HG03571 (cell line): ENCODE measurements at regions not wholly inside any gene's neighbourhood (a gene's known extent, or its start where the extent isn't known, plus 50 kb on each side); places are given as distances from the start of the nearest gene placed in this dataset.
"Not testable (repeated sequence)": the region's sequence is repeated elsewhere in the genome, so short reads cannot be mapped to it uniquely, and the experiment has no call there.

Source experiments
- ATAC-seq: cut with Tn5 transposase; IDR thresholded peaks from one replicate; pipeline ENCODE4 v1.9.1; 2021; ENCODE audit not compliant: unreplicated experiment

DNA sequence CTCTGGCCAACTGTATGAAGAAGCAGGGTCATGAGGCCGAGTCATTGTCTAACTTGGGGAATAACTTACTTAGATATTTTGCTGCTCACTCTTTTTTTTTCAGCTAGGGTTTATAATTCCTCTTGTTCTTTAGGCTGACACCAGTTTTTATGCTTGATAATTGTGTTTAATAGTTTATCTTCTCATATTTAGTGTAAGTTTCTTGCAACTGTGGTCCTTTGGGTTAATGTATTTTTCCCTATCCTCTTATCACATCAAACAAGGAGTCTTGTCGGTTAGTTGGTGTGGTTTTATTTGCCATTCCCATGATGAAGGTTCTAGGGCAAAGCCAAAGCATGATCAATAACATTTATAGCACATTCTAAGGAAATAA is 204.6 kb downstream of the NUFIP1 start:
- ATAC-seq: no peak

DNA sequence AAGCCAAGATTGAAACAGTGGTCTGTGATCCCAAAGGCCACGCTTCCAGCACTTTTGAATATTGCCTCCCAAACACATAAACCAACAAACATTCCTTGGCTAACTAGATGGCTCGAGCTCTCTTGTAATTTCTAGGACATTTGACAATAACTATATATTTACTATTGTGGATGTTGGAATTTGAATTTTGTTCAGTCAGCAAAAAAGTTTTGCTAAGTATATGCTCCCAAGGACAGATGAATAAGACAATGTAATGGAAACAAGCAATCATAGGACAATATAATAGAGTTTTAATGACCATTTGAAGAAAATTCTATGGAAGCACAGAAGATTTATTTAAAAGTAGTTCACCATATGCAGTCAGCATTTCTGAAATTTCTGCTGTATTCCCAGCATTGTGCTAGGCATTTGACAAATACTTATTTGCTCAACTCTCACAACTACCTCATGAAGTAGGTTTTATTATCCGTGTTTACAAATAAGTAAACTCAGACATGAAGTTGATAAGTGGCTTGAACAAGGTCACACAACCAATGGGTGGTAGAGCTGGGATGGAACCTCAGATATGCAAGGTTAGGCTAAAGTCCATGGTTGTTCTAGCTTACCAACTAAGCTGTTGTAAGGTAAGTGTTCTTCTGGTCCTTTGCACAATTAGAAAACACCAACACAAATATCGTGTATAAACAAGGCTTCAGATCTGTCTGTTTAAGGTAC is 205.1 kb downstream of the NUFIP1 start:
- no peak for ATAC-seq

DNA sequence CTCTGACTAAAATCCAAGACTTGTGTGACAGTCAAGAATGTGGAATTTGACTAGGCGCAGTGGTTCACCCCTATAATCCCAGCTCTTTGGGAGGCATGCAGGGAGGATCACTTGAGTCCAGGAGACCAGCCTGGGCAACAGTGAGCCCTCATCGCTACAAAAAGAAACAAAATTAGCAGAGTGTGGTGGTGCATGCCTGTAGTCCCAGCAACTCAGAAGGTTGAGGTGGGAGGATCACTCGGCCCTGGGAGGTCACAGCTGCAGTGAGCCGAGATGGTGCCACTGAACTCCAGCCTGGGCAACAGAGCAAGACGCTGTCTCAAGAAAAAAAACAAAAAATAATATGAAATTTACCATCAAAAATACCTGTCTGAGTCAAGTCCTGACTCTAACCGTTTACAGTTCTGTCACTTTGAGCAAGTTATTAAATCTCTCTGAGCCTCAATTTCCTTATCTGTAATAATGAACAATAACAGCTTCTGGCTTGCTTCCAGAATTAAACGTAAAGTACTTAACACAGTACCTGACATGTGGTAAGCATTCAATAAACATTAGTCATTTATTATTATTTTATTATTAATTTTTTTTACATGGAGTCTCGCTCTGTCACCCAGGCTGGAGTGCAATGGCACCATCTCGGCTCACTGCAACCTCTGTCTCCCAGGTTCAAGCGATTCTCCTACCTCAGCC is 204.6 kb upstream of the TSC22D1 start:
- ATAC-seq: no peak

DNA sequence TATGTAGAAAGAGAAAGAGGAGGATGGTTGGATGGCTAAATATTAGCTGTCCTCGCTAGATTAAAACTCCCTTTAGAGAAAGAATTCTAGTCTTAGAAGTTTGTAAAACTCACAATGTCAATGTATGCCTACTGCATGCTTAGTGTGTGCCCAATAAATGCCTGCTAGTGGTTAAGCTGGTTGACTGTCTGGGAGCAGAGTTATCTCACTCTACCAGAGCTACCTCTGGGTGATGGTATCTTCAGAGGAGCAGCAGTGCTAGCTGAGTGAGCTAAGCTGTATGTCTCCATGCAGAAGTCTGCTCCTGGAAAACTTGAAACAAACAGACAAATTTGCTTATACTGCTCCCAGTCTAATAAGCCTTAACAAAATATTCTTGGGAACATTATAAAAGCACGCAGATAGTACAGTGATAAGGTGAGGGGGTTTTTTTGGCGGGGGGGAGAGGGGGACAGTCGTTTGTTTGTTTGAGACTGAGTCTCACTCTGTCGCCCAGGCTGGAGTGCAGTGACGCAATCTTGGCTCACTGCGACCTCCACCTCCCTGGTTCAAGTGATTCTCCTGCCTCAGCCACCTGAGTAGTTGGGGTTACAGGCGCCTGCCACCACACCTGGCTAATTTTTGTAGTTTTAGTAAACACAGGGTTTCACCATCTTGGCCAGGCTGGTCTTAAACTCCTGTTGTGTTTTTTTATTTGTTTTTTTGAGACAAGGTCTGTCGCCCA is 202.8 kb upstream of the TSC22D1 start:
- no peak for ATAC-seq

- ATAC-seq: not testable (repeated sequence)
Measured at GRCh38 chr13:44775290-44775689, 199.2 kb upstream of the TSC22D1 start.

GRCh38 chr13:44770951-44771350 is 194.8 kb upstream of the TSC22D1 start:
- ATAC-seq: no peak

DNA sequence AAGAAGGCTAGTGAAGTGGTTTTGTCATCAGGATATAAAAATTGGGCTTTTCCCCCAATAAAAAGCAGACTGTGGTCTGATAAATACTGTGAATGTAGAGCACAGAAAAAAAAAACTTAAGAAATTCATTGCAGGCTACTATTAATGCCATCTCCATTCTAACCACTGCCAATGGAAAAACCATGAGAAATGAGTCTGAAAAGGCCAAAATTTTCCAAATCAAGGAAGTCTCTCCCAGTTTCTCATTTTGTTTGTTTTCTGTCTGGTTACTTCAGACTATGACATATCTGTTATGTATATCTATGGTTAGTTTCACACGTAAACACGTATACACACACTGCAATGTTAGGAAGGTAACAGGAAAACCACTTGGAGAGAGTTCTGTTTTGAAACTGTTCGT is 193.6 kb upstream of the TSC22D1 start:
- no peak for ATAC-seq

GRCh38 chr13:44768775-44769581 is 192.8 kb upstream of the TSC22D1 start:
- ATAC-seq: no peak

DNA sequence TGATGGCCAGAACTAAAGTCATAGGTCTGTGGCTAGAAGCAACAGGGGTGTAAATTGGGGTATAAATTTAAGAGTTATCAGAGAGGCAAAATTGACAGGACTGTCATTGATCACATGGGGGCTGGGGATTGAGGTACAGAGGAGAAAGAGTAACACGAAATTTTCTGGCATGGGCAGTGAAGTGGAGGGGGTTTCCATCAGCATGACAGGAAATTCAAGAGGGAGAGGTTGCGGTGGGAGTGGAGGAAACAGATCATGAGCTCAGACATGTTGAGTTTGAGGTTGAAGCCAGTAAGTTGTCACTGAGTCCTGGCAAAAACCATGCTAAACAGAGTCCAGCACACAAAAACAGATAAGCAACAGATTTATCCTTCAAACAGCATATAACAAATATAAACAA is 192.1 kb upstream of the TSC22D1 start:
- no peak for ATAC-seq

- no peak for ATAC-seq
Measured at GRCh38 chr13:44765001-44765471, 188.9 kb upstream of the TSC22D1 start.

GRCh38 chr13:44764302-44764692 is 188.2 kb upstream of the TSC22D1 start:
- no peak for ATAC-seq

GRCh38 chr13:44763615-44764301 is 187.6 kb upstream of the TSC22D1 start:
- ATAC-seq: no peak

- ATAC-seq: no peak
Measured at GRCh38 chr13:44762911-44763310, 186.8 kb upstream of the TSC22D1 start.

- no peak for ATAC-seq
Measured at GRCh38 chr13:44760434-44760833, 184.3 kb upstream of the TSC22D1 start.

DNA sequence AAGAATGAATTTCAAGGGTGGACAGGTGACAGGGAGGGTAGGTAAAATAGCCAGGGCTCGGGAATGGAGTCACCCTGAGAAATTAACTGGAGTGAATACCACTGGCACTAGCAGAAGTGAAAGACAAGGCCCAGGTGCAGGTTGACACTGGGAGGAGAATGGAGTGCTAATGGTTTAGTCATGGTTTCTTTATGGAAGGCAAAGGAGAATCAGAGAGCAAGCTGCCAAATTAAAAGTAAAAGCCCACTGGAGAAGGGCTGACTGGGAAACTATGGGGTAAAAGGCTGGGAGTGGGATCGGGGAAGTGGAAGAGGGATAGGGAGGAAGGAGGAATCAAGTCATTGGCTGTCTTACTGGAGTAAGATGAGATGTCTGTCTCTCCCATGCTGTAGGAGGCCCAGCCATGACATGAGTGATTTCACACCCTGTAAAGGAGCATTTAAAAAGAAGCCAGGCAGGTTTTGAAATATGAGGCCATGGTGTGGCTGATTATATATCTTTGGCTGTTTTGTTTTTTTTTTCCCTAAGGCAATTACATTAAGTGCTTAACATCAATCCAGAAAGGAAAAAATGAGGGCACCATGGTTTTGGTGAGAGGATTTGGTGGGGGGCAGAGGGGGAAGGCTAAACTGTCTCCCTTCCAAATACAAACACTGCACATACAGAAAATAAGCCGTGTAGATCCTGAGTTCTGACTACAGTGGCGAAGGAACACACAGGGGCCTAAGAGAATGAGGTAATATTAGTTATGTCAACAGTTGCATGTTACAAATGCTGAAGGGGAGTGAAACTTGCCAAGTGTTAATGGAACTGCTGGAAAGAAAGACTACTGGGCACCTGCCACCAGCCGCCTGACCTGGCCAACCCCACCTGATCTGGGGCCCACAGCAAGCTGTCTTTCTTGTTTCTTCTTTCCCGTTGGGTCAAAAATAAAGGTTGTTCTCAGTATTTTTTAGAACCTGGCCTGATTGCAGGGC is 183.5 kb upstream of the TSC22D1 start:
- ATAC-seq: no peak

- no peak for ATAC-seq
Measured at GRCh38 chr13:44758630-44759383, 182.7 kb upstream of the TSC22D1 start.

GRCh38 chr13:44757671-44758070 is 181.5 kb upstream of the TSC22D1 start:
- ATAC-seq: no peak

DNA sequence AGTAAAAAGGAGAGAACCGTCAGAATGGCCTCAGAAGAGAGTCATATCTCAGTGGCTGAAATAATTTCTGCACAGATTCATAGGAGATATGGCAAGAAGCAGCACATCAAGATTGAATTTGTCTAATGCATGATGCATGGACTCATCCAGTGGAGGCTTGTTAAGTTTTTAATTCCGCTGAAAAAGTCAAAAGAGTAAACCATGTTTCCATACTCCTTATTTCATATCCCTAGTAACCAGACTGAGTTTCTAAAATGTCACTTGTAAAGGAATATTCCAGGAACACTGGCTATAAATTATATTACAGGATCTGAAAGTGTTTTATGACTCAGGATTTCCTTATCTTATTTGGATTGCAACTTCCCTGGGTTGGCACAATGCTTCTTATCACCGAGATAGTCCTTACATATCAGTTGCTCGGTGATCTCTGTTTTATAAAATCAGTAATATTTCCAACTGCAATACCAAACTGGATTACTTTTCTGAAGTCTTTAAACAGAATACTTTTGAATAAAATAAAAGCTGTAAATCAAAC is 180.2 kb upstream of the TSC22D1 start:
- ATAC-seq: no peak
